ENCODE measurements at regions not wholly inside any gene's neighbourhood (a gene's known extent, or its start where the extent isn't known, plus 50 kb on each side); places are given as distances from the start of the nearest gene placed in this dataset.
A peak's percentile ranks its signal among the peaks of the same experiment; 100 is the strongest.

GRCh38 chr3:72313308-72313707 lies 528.4 kb upstream of the PROK2 start:
- Histone ChIP-seq H3K4me1 (ENCODE audit: control insufficient read depth in 1 of 2, insufficient read depth in 2 of 2, low read length in 2 of 2) (peaks cover 26 to 32% of the 10 kb centered on the region in 2 donors), H3K27ac (ENCODE audit: low read depth in 1 of 2, low read length in 2 of 2) (no peak overlapping the region), H4K20me1 (ENCODE audit: insufficient read depth, low read length) (no peaks in the 10 kb centered on the region), H3K36me3 (replicated peaks in 1 of 2; ENCODE audit: control insufficient read depth in 1 of 2, insufficient read depth in 2 of 2, low read length in 2 of 2) (no peaks in the 10 kb centered on the region), H2AFZ (ENCODE audit: insufficient read depth, low read depth, low read length, poor library complexity, severe bottlenecking) (no peak overlapping the region), H3K4me3 (replicated peaks in 1 of 3; ENCODE audit: low read depth in 2 of 3, low read length in 3 of 3) (no peak overlapping the region), H3K9ac (ENCODE audit: insufficient read depth, low read length, poor library complexity, severe bottlenecking) (no peak overlapping the region), H3K27me3 (ENCODE audit: control insufficient read depth in 2 of 2, insufficient read depth in 2 of 2, low read length in 2 of 2) (no peaks in the 10 kb centered on the region), H3K79me2 (ENCODE audit: insufficient read depth, low read length) (no peaks in the 10 kb centered on the region), H3K4me2 (replicated peaks; ENCODE audit: extremely low read depth, low read length, poor library complexity, severe bottlenecking) (no peak overlapping the region), H3K9me3 (replicated peaks in 1 of 2; ENCODE audit: control insufficient read depth in 1 of 2, insufficient read depth in 1 of 2, low read length in 2 of 2) (no peaks in the 10 kb centered on the region)
- Mint-ChIP-seq H3K9me3 (no peaks in the 10 kb centered on the region), H3K4me1 (peaks cover 33% of the 10 kb centered on the region), H3K27me3 (ENCODE audit: low read depth in 3 of 3) (peaks cover 0 to 4% (median 0%) of the 10 kb centered on the region in 3 donors), H3K27ac (no peak overlapping the region), H3K36me3 (no peaks in the 10 kb centered on the region), H3K4me3 (no peak overlapping the region)
- intact Hi-C loops (cut with micrococcal nuclease) = no loop called here
- TF ChIP-seq, protein P1, sequence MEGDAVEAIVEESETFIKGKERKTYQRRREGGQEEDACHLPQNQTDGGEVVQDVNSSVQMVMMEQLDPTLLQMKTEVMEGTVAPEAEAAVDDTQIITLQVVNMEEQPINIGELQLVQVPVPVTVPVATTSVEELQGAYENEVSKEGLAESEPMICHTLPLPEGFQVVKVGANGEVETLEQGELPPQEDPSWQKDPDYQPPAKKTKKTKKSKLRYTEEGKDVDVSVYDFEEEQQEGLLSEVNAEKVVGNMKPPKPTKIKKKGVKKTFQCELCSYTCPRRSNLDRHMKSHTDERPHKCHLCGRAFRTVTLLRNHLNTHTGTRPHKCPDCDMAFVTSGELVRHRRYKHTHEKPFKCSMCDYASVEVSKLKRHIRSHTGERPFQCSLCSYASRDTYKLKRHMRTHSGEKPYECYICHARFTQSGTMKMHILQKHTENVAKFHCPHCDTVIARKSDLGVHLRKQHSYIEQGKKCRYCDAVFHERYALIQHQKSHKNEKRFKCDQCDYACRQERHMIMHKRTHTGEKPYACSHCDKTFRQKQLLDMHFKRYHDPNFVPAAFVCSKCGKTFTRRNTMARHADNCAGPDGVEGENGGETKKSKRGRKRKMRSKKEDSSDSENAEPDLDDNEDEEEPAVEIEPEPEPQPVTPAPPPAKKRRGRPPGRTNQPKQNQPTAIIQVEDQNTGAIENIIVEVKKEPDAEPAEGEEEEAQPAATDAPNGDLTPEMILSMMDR (IDR thresholded peaks at IDR 0.05) = no peak
- DNase-seq = no peak
- no CpG with 5 or more reads among the region's 1 CpG for WGBS (ENCODE audit: insufficient coverage)

GRCh38 chr3:72312339-72312738 lies 527.4 kb upstream of the PROK2 start:
- no CpG with 5 or more reads among the region's 6 CpGs for WGBS (ENCODE audit: insufficient coverage)
- Histone ChIP-seq H3K27me3 (ENCODE audit: control insufficient read depth in 2 of 2, insufficient read depth in 2 of 2, low read length in 2 of 2) (no peaks in the 10 kb centered on the region), H2AFZ (ENCODE audit: insufficient read depth, low read depth, low read length, poor library complexity, severe bottlenecking) (no peak overlapping the region), H3K27ac (ENCODE audit: low read depth in 1 of 2, low read length in 2 of 2) (no peak overlapping the region), H3K36me3 (replicated peaks in 1 of 2; ENCODE audit: control insufficient read depth in 1 of 2, insufficient read depth in 2 of 2, low read length in 2 of 2) (no peaks in the 10 kb centered on the region), H3K4me1 (ENCODE audit: control insufficient read depth in 1 of 2, insufficient read depth in 2 of 2, low read length in 2 of 2) (peaks cover 26 to 32% of the 10 kb centered on the region in 2 donors), H3K4me3 (replicated peaks in 1 of 3; ENCODE audit: low read depth in 2 of 3, low read length in 3 of 3) (no peak overlapping the region), H3K4me2 (replicated peaks; ENCODE audit: extremely low read depth, low read length, poor library complexity, severe bottlenecking) (no peak overlapping the region), H3K9ac (ENCODE audit: insufficient read depth, low read length, poor library complexity, severe bottlenecking) (no peak overlapping the region), H4K20me1 (ENCODE audit: insufficient read depth, low read length) (no peaks in the 10 kb centered on the region), H3K79me2 (ENCODE audit: insufficient read depth, low read length) (no peaks in the 10 kb centered on the region), H3K9me3 (replicated peaks in 1 of 2; ENCODE audit: control insufficient read depth in 1 of 2, insufficient read depth in 1 of 2, low read length in 2 of 2) (no peaks in the 10 kb centered on the region)
- peaks cover 33% of the 10 kb centered on the region for H3K4me1 Mint-ChIP-seq
- H3K27me3 Mint-ChIP-seq (ENCODE audit: low read depth in 3 of 3) = peaks cover 0 to 4% (median 0%) of the 10 kb centered on the region in 3 donors
- DNase-seq = peak in 2 of 3 donors; percentile 20 to 35
- H3K27ac Mint-ChIP-seq = peak overlapping the region in 2 of 7 donors; percentile 10 to 31
- H3K9me3 Mint-ChIP-seq = no peaks in the 10 kb centered on the region
- H3K36me3 Mint-ChIP-seq = no peaks in the 10 kb centered on the region
- intact Hi-C loops (cut with micrococcal nuclease) = no loop called here
- TF ChIP-seq, protein P1 (IDR thresholded peaks at IDR 0.05) = no peak
- H3K4me3 Mint-ChIP-seq = no peak overlapping the region
